Body of pancreas (tissue), 4 donors: ENCODE measurements at regions not wholly inside any gene's neighbourhood (a gene's known extent, or its start where the extent isn't known, plus 50 kb on each side); places are given as distances from the start of the nearest gene placed in this dataset.
A peak's percentile ranks its signal among the peaks of the same experiment; 100 is the strongest.

Experiments used
- ATAC-seq: fragments of 150-250 bp; one replicate; pipeline ENCODE4 v1.9.1; 2016
- DNase-seq, 4 donors: peaks; one replicate each; pipeline ENCODE4 v3.0.0-alpha.2; 2019
- H3K27ac ChIP-seq, 4 donors: fragments of 200-600 bp; sonication (generic); 1 replicate in 3 of 4; 2 replicates in 1 of 4; pipeline versions ENCODE4 v1.5.1 to v1.6.1; 2016 to 2019; ENCODE audit warnings: mild to moderate bottlenecking in 1 of 4, mixed read lengths in 1 of 4, moderate library complexity in 1 of 4
- H3K27me3 ChIP-seq, 2 donors: fragments of 200-600 bp; sonication (generic); one replicate each; pipeline ENCODE4 v1.6.0; 2016; ENCODE audit warnings: mild to moderate bottlenecking in 1 of 2
- H3K36me3 ChIP-seq, 2 donors: fragments of 200-600 bp; sonication (generic); replicated peaks in 1 of 2; 2 replicates each; pipeline ENCODE4 v1.5.1; 2016; ENCODE audit warnings: low read depth in 2 of 2; ENCODE audit not compliant: insufficient read depth in 1 of 2
- H3K4me1 ChIP-seq: fragments of 200-600 bp; sonication (generic); one replicate; pipeline ENCODE4 v1.6.0; 2016
- H3K4me3 ChIP-seq, 2 donors: fragments of 200-600 bp; sonication (generic); 1 replicate in 1 of 2; 2 replicates in 1 of 2; pipeline ENCODE4 v1.5.1; 2016 to 2019
- H3K9me3 ChIP-seq, 3 donors: fragments of 200-600 bp; sonication (generic); 1 replicate in 2 of 3; 2 replicates in 1 of 3; pipeline ENCODE4 v1.5.1; 2016
- POLR2A ChIP-seq, 3 donors: fragments of 450-650 bp; IDR thresholded peaks; one replicate each; pipeline ENCODE4 v1.6.1; 2016; ENCODE audit warnings: antibody characterized with exemption in 3 of 3, mild to moderate bottlenecking in 2 of 3
- WGBS, 2 donors: methylation state at CpG; one replicate each; pipeline ENCODE4 v1.1.5; 2017; 5-methylcytosine and 5-hydroxymethylcytosine counted together
- intact Hi-C: fragments of 100-400 bp; cut with DNase I; formaldehyde crosslinking; loops from one replicate; pipeline ENCODE4 v1.15.1; 2023
- TF ChIP-seq, protein P1 (sequence below), 7 experiments: fragments of 450-650 bp in 4 of 7; fragments of 200-600 bp in 3 of 7; sonication (generic) in 3 of 7; IDR thresholded peaks; one replicate each; pipeline ENCODE4 v1.5.1; 2016 to 2019; ENCODE audit warnings: antibody characterized with exemption in 7 of 7

DNA sequence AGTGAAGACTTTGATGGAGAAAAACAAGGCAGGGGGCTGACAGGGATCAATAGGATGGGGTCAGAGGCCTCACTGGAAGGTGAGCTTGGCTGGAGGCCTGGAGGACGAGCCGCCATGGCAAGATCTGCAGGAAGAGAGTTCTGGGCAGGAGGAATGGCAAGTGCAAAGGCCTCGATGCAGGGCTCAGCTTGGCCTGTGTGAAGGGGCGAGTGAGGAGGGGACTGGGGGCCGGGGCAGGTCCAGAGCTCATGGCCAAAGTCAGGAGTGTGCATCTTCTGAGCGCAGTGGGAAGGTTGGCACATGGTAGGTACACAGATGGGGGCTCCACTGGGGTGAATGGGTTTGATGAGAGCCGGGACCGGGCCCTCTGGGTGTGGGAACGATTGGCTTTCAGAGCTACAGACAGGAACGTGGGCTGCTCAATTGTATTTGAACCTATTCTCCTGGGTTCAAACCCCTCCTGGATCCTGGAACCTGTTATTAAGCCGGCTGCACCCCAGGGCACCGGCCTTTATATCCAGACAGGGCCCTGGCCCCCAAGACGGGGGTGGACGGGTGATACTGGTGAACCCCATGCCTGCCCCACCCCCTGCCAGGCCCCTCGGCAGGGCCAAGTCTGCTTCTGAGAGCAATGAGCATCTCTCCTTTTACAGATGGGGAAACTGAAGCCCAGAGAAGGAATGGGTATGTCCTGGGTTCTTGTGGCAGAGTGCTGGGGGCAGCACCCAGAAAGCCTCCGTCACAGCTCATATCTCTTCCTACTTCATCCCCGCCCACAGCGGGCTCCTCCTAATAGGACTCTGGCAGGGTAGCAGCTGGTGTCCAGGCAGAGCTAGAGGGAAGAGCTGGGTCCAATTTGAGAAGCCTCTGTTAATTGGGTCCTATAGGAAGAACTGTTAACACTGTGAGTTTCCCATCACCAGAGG lies 106.1 kb downstream of the CEBPB start:
- H3K4me1 ChIP-seq = peaks cover 12% of the 10 kb centered on the region
- H3K4me3 ChIP-seq = no peak overlapping the region
- peak overlapping the region in 1 of 4 donors; percentile 17 for H3K27ac ChIP-seq
- 84 to 87% methylated on average over 15 to 18 of the region's 18 CpGs for WGBS, 2 donors
- no peak for DNase-seq
- H3K36me3 ChIP-seq = no peaks in the 10 kb centered on the region
- no peaks in the 10 kb centered on the region for H3K9me3 ChIP-seq
- no peaks in the 10 kb centered on the region for H3K27me3 ChIP-seq
- intact Hi-C loops = no loop called here
- ATAC-seq = no peak
- no peak for TF ChIP-seq POLR2A (IDR thresholded peaks at IDR 0.05)
- TF ChIP-seq, protein P1, sequence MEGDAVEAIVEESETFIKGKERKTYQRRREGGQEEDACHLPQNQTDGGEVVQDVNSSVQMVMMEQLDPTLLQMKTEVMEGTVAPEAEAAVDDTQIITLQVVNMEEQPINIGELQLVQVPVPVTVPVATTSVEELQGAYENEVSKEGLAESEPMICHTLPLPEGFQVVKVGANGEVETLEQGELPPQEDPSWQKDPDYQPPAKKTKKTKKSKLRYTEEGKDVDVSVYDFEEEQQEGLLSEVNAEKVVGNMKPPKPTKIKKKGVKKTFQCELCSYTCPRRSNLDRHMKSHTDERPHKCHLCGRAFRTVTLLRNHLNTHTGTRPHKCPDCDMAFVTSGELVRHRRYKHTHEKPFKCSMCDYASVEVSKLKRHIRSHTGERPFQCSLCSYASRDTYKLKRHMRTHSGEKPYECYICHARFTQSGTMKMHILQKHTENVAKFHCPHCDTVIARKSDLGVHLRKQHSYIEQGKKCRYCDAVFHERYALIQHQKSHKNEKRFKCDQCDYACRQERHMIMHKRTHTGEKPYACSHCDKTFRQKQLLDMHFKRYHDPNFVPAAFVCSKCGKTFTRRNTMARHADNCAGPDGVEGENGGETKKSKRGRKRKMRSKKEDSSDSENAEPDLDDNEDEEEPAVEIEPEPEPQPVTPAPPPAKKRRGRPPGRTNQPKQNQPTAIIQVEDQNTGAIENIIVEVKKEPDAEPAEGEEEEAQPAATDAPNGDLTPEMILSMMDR (IDR thresholded peaks at IDR 0.05) = no peak

DNA sequence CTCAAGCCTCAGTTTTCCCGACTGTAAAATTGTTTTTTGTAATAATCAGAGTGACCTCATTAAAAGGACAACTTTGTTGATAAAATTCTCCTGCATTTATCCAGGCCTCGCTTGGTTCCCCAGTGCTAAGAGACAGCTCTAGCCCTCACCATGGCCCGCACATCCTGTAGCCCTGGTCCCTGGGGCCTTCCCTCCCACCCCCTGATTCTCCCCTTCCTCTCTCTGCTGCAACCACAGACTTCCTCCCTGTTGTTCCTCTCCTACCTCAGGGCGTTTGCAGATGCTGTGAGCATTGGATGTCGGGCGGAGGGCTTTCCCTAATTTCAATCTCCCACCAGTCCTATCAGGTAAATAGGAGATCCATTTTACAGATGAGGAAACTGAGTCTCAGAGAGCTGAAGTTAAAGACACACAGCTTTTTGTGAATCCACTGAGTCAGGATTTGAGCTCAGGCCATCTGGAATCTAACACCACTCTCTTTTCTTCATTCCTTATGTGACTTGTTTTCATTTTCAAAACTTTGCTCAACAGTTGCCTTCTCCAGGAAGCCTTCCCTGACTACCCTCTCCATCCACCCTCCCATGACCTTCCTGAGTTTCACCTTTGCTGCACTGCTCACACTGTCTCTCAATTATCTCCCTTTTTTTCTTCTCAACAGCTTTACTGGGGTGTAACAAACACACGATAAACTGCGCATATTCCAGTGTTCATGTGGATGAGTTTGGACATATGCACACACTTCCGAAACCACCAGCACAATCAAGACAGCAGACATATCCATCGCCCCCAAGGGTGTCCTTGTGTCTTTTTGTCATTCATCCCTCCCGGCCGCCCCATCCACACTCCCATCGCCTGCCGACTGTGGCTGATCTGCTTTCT lies 107.1 kb downstream of the CEBPB start:
- Histone ChIP-seq H3K4me3 (no peak overlapping the region), H3K4me1 (peaks cover 2% of the 10 kb centered on the region), H3K27me3 (no peaks in the 10 kb centered on the region), H3K27ac (no peak overlapping the region), H3K36me3 (no peaks in the 10 kb centered on the region), H3K9me3 (no peaks in the 10 kb centered on the region)
- ATAC-seq = no peak
- DNase-seq = no peak
- 72 to 77% methylated on average over 14 of the region's 14 CpGs for WGBS, 2 donors
- TF ChIP-seq, protein P1 (IDR thresholded peaks at IDR 0.05) = no peak
- no peak for TF ChIP-seq POLR2A (IDR thresholded peaks at IDR 0.05)
- intact Hi-C loops = no loop called here

- WGBS, 2 donors = 82% methylated on average over 20 of the region's 20 CpGs
- H3K4me3 ChIP-seq = no peak overlapping the region
- intact Hi-C loops = no loop called here
- H3K36me3 ChIP-seq = no peaks in the 10 kb centered on the region
- H3K4me1 ChIP-seq = peaks cover 3% of the 10 kb centered on the region
- ATAC-seq (no peak), DNase-seq (no peak)
- no peaks in the 10 kb centered on the region for H3K9me3 ChIP-seq
- no peak for TF ChIP-seq POLR2A (IDR thresholded peaks at IDR 0.05)
- TF ChIP-seq, protein P1 (IDR thresholded peaks at IDR 0.05) = no peak
- no peaks in the 10 kb centered on the region for H3K27me3 ChIP-seq
- H3K27ac ChIP-seq = no peak overlapping the region
Measured at GRCh38 chr20:50298554-50299324, 108.1 kb downstream of the CEBPB start.

GRCh38 chr20:50299325-50299629 lies 108.6 kb downstream of the CEBPB start:
- H3K4me3 ChIP-seq = no peak overlapping the region
- no peak for TF ChIP-seq POLR2A (IDR thresholded peaks at IDR 0.05)
- TF ChIP-seq, protein P1 (IDR thresholded peaks at IDR 0.05) = no peak
- no peak overlapping the region for H3K27ac ChIP-seq
- intact Hi-C loops = no loop called here
- H3K9me3 ChIP-seq = no peaks in the 10 kb centered on the region
- peaks cover 8% of the 10 kb centered on the region for H3K4me1 ChIP-seq
- ATAC-seq (no peak), DNase-seq (no peak)
- H3K27me3 ChIP-seq = no peaks in the 10 kb centered on the region
- no peaks in the 10 kb centered on the region for H3K36me3 ChIP-seq
- WGBS, 2 donors = 92 to 97% methylated on average over 6 of the region's 6 CpGs
